ENCODE measurements at regions not wholly inside any gene's neighbourhood (a gene's known extent, or its start where the extent isn't known, plus 50 kb on each side); places are given as distances from the start of the nearest gene placed in this dataset.

- TF ChIP-seq POLR2A (IDR thresholded peaks at IDR 0.05), result no peak
- no peak for TF ChIP-seq CTCF (IDR thresholded peaks at IDR 0.05)
- no peak for TF ChIP-seq EP300 (IDR thresholded peaks at IDR 0.05)
Observed at GRCh38 chr12:108410689-108411088, 71.6 kb upstream of the CMKLR1 start.
